ENCODE measurements at regions not wholly inside any gene's neighbourhood (a gene's known extent, or its start where the extent isn't known, plus 50 kb on each side); places are given as distances from the start of the nearest gene placed in this dataset.

GRCh38 chr14:105840266-105841021, 314.1 kb downstream of the TMEM121 start:
- H3K4me1 ChIP-seq (ENCODE audit: insufficient read depth, low read length), result no peaks in the 10 kb centered on the region
- no peaks in the 10 kb centered on the region for H3K27me3 ChIP-seq (ENCODE audit: control insufficient read depth in 1 of 2, insufficient read depth in 2 of 2, low read length in 2 of 2)
- no peak for ATAC-seq (ENCODE audit: poor library complexity)
- DNase-seq, result no peak
- Mint-ChIP-seq H3K9me3 (no peaks in the 10 kb centered on the region), H3K36me3 (ENCODE audit: low read depth) (no peaks in the 10 kb centered on the region), H3K27ac (no peak overlapping the region), H3K27me3 (no peaks in the 10 kb centered on the region), H3K4me1 (ENCODE audit: low read depth) (no peaks in the 10 kb centered on the region), H3K4me3 (no peak overlapping the region)
- no peaks in the 10 kb centered on the region for H3K9me3 ChIP-seq (ENCODE audit: control insufficient read depth in 1 of 2, insufficient read depth in 1 of 2, low read length in 2 of 2)
- no peaks in the 10 kb centered on the region for H3K36me3 ChIP-seq (ENCODE audit: insufficient read depth, low read length)
- TF ChIP-seq, protein P1, sequence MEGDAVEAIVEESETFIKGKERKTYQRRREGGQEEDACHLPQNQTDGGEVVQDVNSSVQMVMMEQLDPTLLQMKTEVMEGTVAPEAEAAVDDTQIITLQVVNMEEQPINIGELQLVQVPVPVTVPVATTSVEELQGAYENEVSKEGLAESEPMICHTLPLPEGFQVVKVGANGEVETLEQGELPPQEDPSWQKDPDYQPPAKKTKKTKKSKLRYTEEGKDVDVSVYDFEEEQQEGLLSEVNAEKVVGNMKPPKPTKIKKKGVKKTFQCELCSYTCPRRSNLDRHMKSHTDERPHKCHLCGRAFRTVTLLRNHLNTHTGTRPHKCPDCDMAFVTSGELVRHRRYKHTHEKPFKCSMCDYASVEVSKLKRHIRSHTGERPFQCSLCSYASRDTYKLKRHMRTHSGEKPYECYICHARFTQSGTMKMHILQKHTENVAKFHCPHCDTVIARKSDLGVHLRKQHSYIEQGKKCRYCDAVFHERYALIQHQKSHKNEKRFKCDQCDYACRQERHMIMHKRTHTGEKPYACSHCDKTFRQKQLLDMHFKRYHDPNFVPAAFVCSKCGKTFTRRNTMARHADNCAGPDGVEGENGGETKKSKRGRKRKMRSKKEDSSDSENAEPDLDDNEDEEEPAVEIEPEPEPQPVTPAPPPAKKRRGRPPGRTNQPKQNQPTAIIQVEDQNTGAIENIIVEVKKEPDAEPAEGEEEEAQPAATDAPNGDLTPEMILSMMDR (IDR thresholded peaks at IDR 0.05), result no peak
- POLR2A ChIA-PET, result no interaction called here
- intact Hi-C loops (cut with DNase I, micrococcal nuclease), result no loop called here
- no peak overlapping the region for H3K27ac ChIP-seq (ENCODE audit: low read depth in 1 of 2, low read length in 2 of 2)
- H3K4me3 ChIP-seq (ENCODE audit: low read length), result no peak overlapping the region
- CTCF ChIA-PET, result no interaction called here

DNA sequence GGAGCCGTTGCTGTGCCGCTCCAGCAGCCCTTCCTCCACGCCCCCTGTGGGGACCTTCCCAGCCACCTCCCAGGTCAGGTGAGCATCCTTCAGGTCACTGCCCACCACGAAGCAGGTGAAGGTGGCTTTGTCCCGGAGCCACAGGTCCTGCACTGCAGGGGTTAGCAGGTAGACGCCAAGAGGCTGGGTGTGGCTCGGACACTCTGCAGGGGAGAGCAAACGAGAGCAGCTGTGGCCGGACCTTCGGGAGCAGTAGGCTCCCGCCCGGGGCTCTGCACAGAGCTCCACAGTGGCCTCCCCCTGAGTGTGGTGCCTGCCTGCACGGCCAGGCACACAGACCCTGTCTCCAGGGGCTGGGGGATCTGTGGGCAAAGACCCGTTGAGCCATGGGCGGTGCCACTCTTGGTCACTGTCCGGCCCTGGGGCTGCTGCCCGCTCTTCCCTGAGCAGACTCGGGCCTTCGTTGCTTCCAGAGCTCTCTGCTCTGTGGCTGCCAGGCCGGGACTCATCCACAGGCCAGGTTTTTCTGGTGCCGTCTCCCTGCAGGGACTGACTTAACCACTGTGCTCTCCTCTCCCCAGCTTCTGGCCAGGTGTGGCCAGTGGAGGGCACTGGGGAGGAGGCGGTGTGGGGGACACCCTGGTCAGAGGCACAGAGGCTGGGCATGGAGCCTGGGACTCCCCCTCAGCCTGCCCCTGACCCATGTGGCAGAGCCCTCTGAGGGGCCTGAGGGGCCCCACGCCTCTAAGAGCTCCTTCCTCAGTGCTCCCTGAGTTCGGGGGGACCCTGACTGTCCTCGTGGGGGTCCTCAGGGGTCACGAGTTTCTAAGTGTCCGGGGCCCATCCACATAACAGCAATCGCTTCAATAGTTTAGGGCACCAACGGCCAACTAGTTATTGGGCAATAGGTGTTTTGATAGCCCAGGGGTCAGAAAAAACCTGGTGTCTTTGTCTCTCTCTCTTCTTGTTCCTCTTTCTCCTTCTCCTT, 314.9 kb downstream of the TMEM121 start:
- H3K27ac ChIP-seq (ENCODE audit: low read depth in 1 of 2, low read length in 2 of 2), result no peak overlapping the region
- Mint-ChIP-seq H3K36me3 (ENCODE audit: low read depth) (no peaks in the 10 kb centered on the region), H3K9me3 (no peaks in the 10 kb centered on the region), H3K4me3 (no peak overlapping the region), H3K27ac (no peak overlapping the region), H3K4me1 (ENCODE audit: low read depth) (no peaks in the 10 kb centered on the region), H3K27me3 (no peaks in the 10 kb centered on the region)
- DNase-seq, result no peak
- POLR2A ChIA-PET, result no interaction called here
- no peak for ATAC-seq (ENCODE audit: poor library complexity)
- H3K4me1 ChIP-seq (ENCODE audit: insufficient read depth, low read length), result no peaks in the 10 kb centered on the region
- H3K36me3 ChIP-seq (ENCODE audit: insufficient read depth, low read length), result no peaks in the 10 kb centered on the region
- CTCF ChIA-PET, result no interaction called here
- H3K9me3 ChIP-seq (ENCODE audit: control insufficient read depth in 1 of 2, insufficient read depth in 1 of 2, low read length in 2 of 2), result no peaks in the 10 kb centered on the region
- TF ChIP-seq, protein P1 (IDR thresholded peaks at IDR 0.05), result no peak
- intact Hi-C loops (cut with DNase I, micrococcal nuclease), result no loop called here
- H3K27me3 ChIP-seq (ENCODE audit: control insufficient read depth in 1 of 2, insufficient read depth in 2 of 2, low read length in 2 of 2), result no peaks in the 10 kb centered on the region
- H3K4me3 ChIP-seq (ENCODE audit: low read length), result no peak overlapping the region

- H3K27ac Mint-ChIP-seq, result no peak overlapping the region
- no peaks in the 10 kb centered on the region for H3K4me1 ChIP-seq (ENCODE audit: insufficient read depth, low read length)
- no peaks in the 10 kb centered on the region for H3K9me3 ChIP-seq (ENCODE audit: control insufficient read depth in 1 of 2, insufficient read depth in 1 of 2, low read length in 2 of 2)
Measured at GRCh38 chr14:105842105-105842504, 315.7 kb downstream of the TMEM121 start.

More at GRCh38 chr14:105842105-105842504, 315.7 kb downstream of the TMEM121 start:
- Mint-ChIP-seq H3K27me3 (no peaks in the 10 kb centered on the region), H3K4me3 (no peak overlapping the region), H3K4me1 (ENCODE audit: low read depth) (no peaks in the 10 kb centered on the region), H3K36me3 (ENCODE audit: low read depth) (no peaks in the 10 kb centered on the region), H3K9me3 (no peaks in the 10 kb centered on the region)
- Histone ChIP-seq H3K36me3 (ENCODE audit: insufficient read depth, low read length) (no peaks in the 10 kb centered on the region), H3K27me3 (ENCODE audit: control insufficient read depth in 1 of 2, insufficient read depth in 2 of 2, low read length in 2 of 2) (no peaks in the 10 kb centered on the region), H3K27ac (ENCODE audit: low read depth in 1 of 2, low read length in 2 of 2) (no peak overlapping the region), H3K4me3 (ENCODE audit: low read length) (no peak overlapping the region)
- POLR2A ChIA-PET, result no interaction called here
- CTCF ChIA-PET, result no interaction called here
- ATAC-seq (ENCODE audit: poor library complexity) (no peak), DNase-seq (no peak)
- intact Hi-C loops (cut with DNase I, micrococcal nuclease), result no loop called here
- TF ChIP-seq, protein P1 (IDR thresholded peaks at IDR 0.05), result no peak

Data from CD4-positive, alpha-beta T cell (primary cell).